H1 (cell line): ENCODE measurements at regions not wholly inside any gene's neighbourhood (a gene's known extent, or its start where the extent isn't known, plus 50 kb on each side); places are given as distances from the start of the nearest gene placed in this dataset.

Experiments
- CTCF ChIA-PET: fragments of 300-600 bp; sonication (Branson Sonifier 250); formaldehyde crosslinking; loops from one replicate; lab custom pipeline; 2021; ENCODE audit not compliant: partially characterized antibody; lab: Charles Lee
- POLR2A ChIA-PET: fragments of 300-600 bp; sonication (Branson Sonifier 250); formaldehyde crosslinking; loops from one replicate; lab custom pipeline; 2021; ENCODE audit warnings: inconsistent platforms; ENCODE audit not compliant: partially characterized antibody; lab: Charles Lee
- DNase-seq, 2 experiments: peaks; one replicate each; pipeline versions ENCODE4 v3.0.0 to v3.0.0-alpha.2; 2010 to 2022; ENCODE audit warnings: low spot score in 2 of 2, low read depth in 1 of 2, mixed read lengths in 1 of 2
- FAIRE-seq: peaks from 2 replicates; lab custom pipeline; 2011; peaks lifted over from hg19 to GRCh38; lab: Jason Lieb, UNC
- H2AFZ ChIP-seq: 2 replicates; pipeline ENCODE4 v1.8.1; 2012; ENCODE audit warnings: low read length, inconsistent platforms
- H2AK5ac ChIP-seq: 2 replicates; pipeline ENCODE4 v1.6.1; 2013; ENCODE audit warnings: low read depth, low read length
- H2BK120ac ChIP-seq: replicated peaks from 2 replicates; pipeline ENCODE3; 2013; ENCODE audit warnings: low read depth, low read length, inconsistent platforms
- H2BK12ac ChIP-seq: 2 replicates; pipeline ENCODE4 v1.6.1; 2013; ENCODE audit warnings: low read depth, low read length
- H2BK15ac ChIP-seq: 2 replicates; pipeline ENCODE4 v1.6.1; 2013; ENCODE audit warnings: low read length
- H2BK20ac ChIP-seq: 2 replicates; pipeline ENCODE4 v1.6.1; 2013; ENCODE audit warnings: low read length
- H2BK5ac ChIP-seq: 2 replicates; pipeline ENCODE4 v1.6.1; 2013; ENCODE audit warnings: low read depth, low read length
- H3K14ac ChIP-seq: 2 replicates; pipeline ENCODE4 v1.6.1; 2013; ENCODE audit warnings: inconsistent platforms; ENCODE audit not compliant: insufficient read length
- H3K18ac ChIP-seq: 2 replicates; pipeline ENCODE4 v1.6.1; 2013; ENCODE audit warnings: low read length; ENCODE audit errors: extremely low read depth
- H3K23ac ChIP-seq: 2 replicates; pipeline ENCODE4 v1.6.1; 2013; ENCODE audit warnings: inconsistent platforms; ENCODE audit not compliant: insufficient read length
- H3K23me2 ChIP-seq: 2 replicates; pipeline ENCODE4 v1.6.1; 2013; ENCODE audit warnings: low read depth, low read length
- H3K27ac ChIP-seq: 2 replicates; pipeline ENCODE4 v1.6.1; 2011; ENCODE audit warnings: low read depth, low read length, inconsistent platforms
- H3K27me3 ChIP-seq, 4 experiments: replicated peaks in 1 of 4; 1 replicate in 1 of 4; 2 replicates in 3 of 4; pipeline versions ENCODE4 v1.6.1 to v1.8.1; 2011 to 2013; ENCODE audit warnings: low read length in 3 of 4, mild to moderate bottlenecking in 3 of 4, inconsistent platforms in 2 of 4, mixed read lengths in 2 of 4, moderate library complexity in 1 of 4; ENCODE audit not compliant: control insufficient read depth in 3 of 4, insufficient read depth in 3 of 4; ENCODE audit errors: extremely low read depth in 1 of 4
- H3K36me3 ChIP-seq, 4 experiments: 2 replicates each; pipeline versions ENCODE4 v1.6.1 to v1.8.1; 2011 to 2013; ENCODE audit warnings: mild to moderate bottlenecking in 4 of 4, low read length in 3 of 4, moderate library complexity in 2 of 4, control low read depth in 1 of 4, inconsistent platforms in 1 of 4; ENCODE audit not compliant: insufficient read depth in 4 of 4, control insufficient read depth in 2 of 4
- H3K4ac ChIP-seq: replicated peaks from 2 replicates; pipeline ENCODE3; 2013; ENCODE audit warnings: low read length, low read depth, mixed read lengths, inconsistent platforms; ENCODE audit not compliant: insufficient read length
- H3K4me1 ChIP-seq, 4 experiments: replicated peaks in 1 of 4; 1 replicate in 1 of 4; 2 replicates in 3 of 4; pipeline versions ENCODE4 v1.6.1 to v1.8.1; 2011 to 2013; ENCODE audit warnings: low read length in 3 of 4, inconsistent platforms in 2 of 4, mixed read lengths in 1 of 4; ENCODE audit not compliant: insufficient read depth in 4 of 4, control insufficient read depth in 3 of 4
- H3K4me2 ChIP-seq, 2 experiments: 2 replicates each; pipeline versions ENCODE4 v1.6.1 to v1.8.1; 2011 to 2013; ENCODE audit warnings: low read depth in 2 of 2, low read length in 2 of 2, control low read depth in 1 of 2, inconsistent platforms in 1 of 2, mild to moderate bottlenecking in 1 of 2; ENCODE audit not compliant: insufficient read depth in 1 of 2
- H3K4me3 ChIP-seq, 4 experiments: fragments of 200-600, 300-600 bp in 1 of 4; sonication (generic), shearing (Covaris generic), sonication (Bioruptor Twin) in 1 of 4; 2 replicates each; pipeline versions ENCODE4 v1.5.1 to v1.8.1; 2011 to 2016; ENCODE audit warnings: low read length in 4 of 4, low read depth in 3 of 4, control low read depth in 2 of 4, inconsistent platforms in 2 of 4, mild to moderate bottlenecking in 2 of 4, mixed read lengths in 1 of 4, moderate library complexity in 1 of 4; ENCODE audit not compliant: insufficient read depth in 2 of 4; ENCODE audit errors: extremely low read depth in 1 of 4
- H3K56ac ChIP-seq: replicated peaks from 2 replicates; pipeline ENCODE3; 2013; ENCODE audit warnings: low read depth, mild to moderate bottlenecking, mixed read lengths, low read length, inconsistent platforms; ENCODE audit not compliant: insufficient read length
- H3K79me1 ChIP-seq: 2 replicates; pipeline ENCODE4 v1.6.1; 2013; ENCODE audit warnings: low read depth, low read length, control low read depth
- H3K79me2 ChIP-seq, 2 experiments: 2 replicates each; pipeline versions ENCODE4 v1.6.1 to v1.8.1; 2012 to 2013; ENCODE audit warnings: low read length in 2 of 2, mild to moderate bottlenecking in 2 of 2, inconsistent platforms in 1 of 2; ENCODE audit not compliant: insufficient read depth in 2 of 2, control insufficient read depth in 1 of 2
- H3K9ac ChIP-seq, 4 experiments: replicated peaks in 1 of 4; 1 replicate in 1 of 4; 2 replicates in 3 of 4; pipeline versions ENCODE4 v1.6.1 to v1.8.1; 2011 to 2013; ENCODE audit warnings: low read depth in 3 of 4, low read length in 3 of 4, control low read depth in 2 of 4, mild to moderate bottlenecking in 2 of 4, moderate library complexity in 2 of 4, inconsistent platforms in 1 of 4; ENCODE audit errors: extremely low read depth in 1 of 4
- H3K9me3 ChIP-seq, 2 experiments: 2 replicates each; pipeline versions ENCODE4 v1.6.1 to v1.8.1; 2012 to 2013; ENCODE audit warnings: mild to moderate bottlenecking in 2 of 2, moderate library complexity in 2 of 2, control low read depth in 1 of 2, inconsistent platforms in 1 of 2, low read depth in 1 of 2, low read length in 1 of 2, mixed read lengths in 1 of 2; ENCODE audit not compliant: insufficient read depth in 2 of 2
- H4K20me1 ChIP-seq, 2 experiments: replicated peaks in 1 of 2; 2 replicates each; pipeline versions ENCODE3 to v1.8.1; 2011 to 2013; ENCODE audit warnings: inconsistent platforms in 2 of 2, low read length in 2 of 2, mild to moderate bottlenecking in 1 of 2; ENCODE audit not compliant: insufficient read depth in 2 of 2, control insufficient read depth in 1 of 2
- H4K5ac ChIP-seq: 2 replicates; pipeline ENCODE4 v1.6.1; 2013; ENCODE audit warnings: low read length, low read depth, mixed read lengths, inconsistent platforms; ENCODE audit not compliant: insufficient read length
- H4K8ac ChIP-seq: 2 replicates; pipeline ENCODE4 v1.8.0; 2013; ENCODE audit warnings: mild to moderate bottlenecking, moderate library complexity, low read length, inconsistent platforms; ENCODE audit not compliant: insufficient read depth; ENCODE audit errors: extremely low read depth
- H4K91ac ChIP-seq: replicated peaks from 2 replicates; pipeline ENCODE3; 2013; ENCODE audit warnings: low read length, mixed read lengths, inconsistent platforms; ENCODE audit not compliant: insufficient read length
- BACH1 ChIP-seq: IDR thresholded peaks from 2 replicates; pipeline ENCODE4 v1.6.1; 2012; ENCODE audit warnings: low read length, improper control_type of control experiment
- CREB1 ChIP-seq: IDR thresholded peaks from 2 replicates; pipeline ENCODE4 v1.6.1; 2012; ENCODE audit warnings: inconsistent platforms
- HDAC2 ChIP-seq, 2 experiments: fragments of 300-600 bp in 1 of 2; sonication (generic) in 1 of 2; IDR thresholded peaks; 2 replicates each; pipeline ENCODE4 v1.6.1; 2011 to 2012; ENCODE audit warnings: low read depth in 2 of 2, low read length in 2 of 2, mild to moderate bottlenecking in 2 of 2, moderate library complexity in 2 of 2, borderline replicate concordance in 1 of 2, inconsistent platforms in 1 of 2
- WGBS, 2 experiments: shearing (Covaris generic) in 1 of 2; methylation state at CpG; one replicate each; pipeline versions ENCODE4 v1.1.6 to v1.1.7; 2013 to 2015; ENCODE audit warnings: low lambda C conversion rate in 2 of 2, mixed read lengths in 2 of 2, inconsistent platforms in 1 of 2, low coverage in 1 of 2, missing lambda C conversion rate in 1 of 2; ENCODE audit not compliant: insufficient replicate concordance in 2 of 2, insufficient coverage in 1 of 2, insufficient read length in 1 of 2; ENCODE audit errors: extremely low coverage in 1 of 2, missing lambda C conversion rate in 1 of 2; 5-methylcytosine and 5-hydroxymethylcytosine counted together

GRCh38 chr1:190563230-190563629 is 85.6 kb upstream of the BRINP3 start:
- Histone ChIP-seq H4K20me1 (no peaks in the 10 kb centered on the region), H3K27ac (no peak overlapping the region), H3K9me3 (0 out of 4 replicates have a peak, but pooled peaks cover 0 to 3% of the 10 kb centered on the region in 2 experiments), H2BK5ac (no peak overlapping the region), H3K23me2 (no peaks in the 10 kb centered on the region), H3K79me1 (no peaks in the 10 kb centered on the region), H3K27me3 (no peaks in the 10 kb centered on the region), H3K36me3 (no peaks in the 10 kb centered on the region), H3K79me2 (no peaks in the 10 kb centered on the region), H3K4ac (no peak overlapping the region), H3K4me2 (no peak overlapping the region), H4K8ac (no peak overlapping the region), H4K5ac (no peak overlapping the region), H3K18ac (no peak overlapping the region), H3K4me3 (no peak overlapping the region), H3K9ac (no peak overlapping the region), H2AK5ac (no peak overlapping the region), H2BK120ac (no peak overlapping the region), H2AFZ (no peak overlapping the region), H2BK15ac (no peak overlapping the region), H2BK20ac (no peak overlapping the region), H3K4me1 (no peaks in the 10 kb centered on the region), H3K56ac (no peak overlapping the region), H3K23ac (no peak overlapping the region), H2BK12ac (no peak overlapping the region), H4K91ac (no peak overlapping the region), H3K14ac (no peak overlapping the region)
- TF ChIP-seq CREB1 (no peak), BACH1 (no peak), HDAC2 (IDR thresholded peaks at IDR 0.05; ENCODE audit: borderline replicate concordance in 1 of 2, low read depth in 2 of 2, low read length in 2 of 2) (no peak)
- no peak for FAIRE-seq
- ChIA-PET POLR2A (no interaction called here), CTCF (interaction anchor here (1.3 kb wide), 1 partner anchor 13 kb away, joined by 3 read pairs; no protein-coding TSS in a partner anchor)
- DNase-seq: no peak
- 85% methylated on average over 9 of the region's 9 CpGs; no CpG with 5 or more reads in 1 of the 2 experiments for WGBS, 2 experiments
